HUES64 (cell line): ENCODE measurements at regions not wholly inside any gene's neighbourhood (a gene's known extent, or its start where the extent isn't known, plus 50 kb on each side); places are given as distances from the start of the nearest gene placed in this dataset.

Experiments
- H3K27ac ChIP-seq: 2 replicates; pipeline ENCODE4 v1.7.0; 2013; ENCODE audit warnings: low read depth, low read length, inconsistent platforms
- H3K27me3 ChIP-seq: 2 replicates; pipeline ENCODE4 v1.6.1; 2013; ENCODE audit warnings: mild to moderate bottlenecking, low read length; ENCODE audit not compliant: insufficient read depth
- H3K36me3 ChIP-seq: 2 replicates; pipeline ENCODE4 v1.6.1; 2013; ENCODE audit warnings: mild to moderate bottlenecking, low read length; ENCODE audit not compliant: insufficient read depth
- H3K4me1 ChIP-seq: 2 replicates; pipeline ENCODE4 v1.6.1; 2013; ENCODE audit warnings: mild to moderate bottlenecking, low read length, moderate library complexity; ENCODE audit not compliant: insufficient read depth
- H3K4me3 ChIP-seq: 2 replicates; pipeline ENCODE4 v1.5.1; 2013; ENCODE audit warnings: mild to moderate bottlenecking, low read length, moderate library complexity
- H3K9ac ChIP-seq: 2 replicates; pipeline ENCODE4 v1.6.1; 2013; ENCODE audit warnings: mild to moderate bottlenecking, low read depth, low read length
- H3K9me3 ChIP-seq: 2 replicates; pipeline ENCODE4 v1.6.1; 2013; ENCODE audit warnings: low read depth, low read length; ENCODE audit not compliant: insufficient read depth
- WGBS: fragments of 150-250, 120-280 bp; methylation state at CpG from one replicate; pipeline ENCODE4 v1.1.7; 2013; ENCODE audit warnings: missing lambda C conversion rate; 5-methylcytosine and 5-hydroxymethylcytosine counted together

GRCh38 chr3:29090912-29091597 is 189.8 kb upstream of the RBMS3 start:
- H3K9ac ChIP-seq, result no peak overlapping the region
- no peaks in the 10 kb centered on the region for H3K9me3 ChIP-seq
- H3K27me3 ChIP-seq, result no peaks in the 10 kb centered on the region
- H3K36me3 ChIP-seq, result no peaks in the 10 kb centered on the region
- H3K4me3 ChIP-seq, result no peak overlapping the region
- 93% methylated on average over 3 of the region's 4 CpGs for WGBS
- H3K27ac ChIP-seq, result no peak overlapping the region
- no peaks in the 10 kb centered on the region for H3K4me1 ChIP-seq

- no peaks in the 10 kb centered on the region for H3K9me3 ChIP-seq
- 90% methylated on average over 2 of the region's 2 CpGs for WGBS
- H3K27ac ChIP-seq, result no peak overlapping the region
- no peak overlapping the region for H3K4me3 ChIP-seq
- no peaks in the 10 kb centered on the region for H3K27me3 ChIP-seq
- H3K36me3 ChIP-seq, result no peaks in the 10 kb centered on the region
- H3K9ac ChIP-seq, result no peak overlapping the region
- no peaks in the 10 kb centered on the region for H3K4me1 ChIP-seq
Measured at GRCh38 chr3:29091599-29092189, 189.2 kb upstream of the RBMS3 start.

GRCh38 chr3:29092348-29092747 is 188.5 kb upstream of the RBMS3 start:
- Histone ChIP-seq H3K36me3 (no peaks in the 10 kb centered on the region), H3K9ac (no peak overlapping the region), H3K4me1 (no peaks in the 10 kb centered on the region), H3K27me3 (no peaks in the 10 kb centered on the region), H3K27ac (no peak overlapping the region), H3K4me3 (no peak overlapping the region), H3K9me3 (no peaks in the 10 kb centered on the region; the same call in 1 of the 2 replicates)
- 71% methylated on average over 3 of the region's 3 CpGs for WGBS

- Histone ChIP-seq H3K4me1 (no peaks in the 10 kb centered on the region), H3K9me3 (no peaks in the 10 kb centered on the region; the same call in 1 of the 2 replicates), H3K27ac (no peak overlapping the region), H3K9ac (no peak overlapping the region), H3K4me3 (no peak overlapping the region), H3K36me3 (no peaks in the 10 kb centered on the region), H3K27me3 (no peaks in the 10 kb centered on the region)
- WGBS, result 93% methylated on average over 3 of the region's 3 CpGs
Measured at GRCh38 chr3:29099296-29099695, 181.6 kb upstream of the RBMS3 start.

- no peaks in the 10 kb centered on the region; the same call in 1 of the 2 replicates for H3K9me3 ChIP-seq
- no peaks in the 10 kb centered on the region for H3K4me1 ChIP-seq
- no peak overlapping the region for H3K9ac ChIP-seq
- no peaks in the 10 kb centered on the region for H3K36me3 ChIP-seq
- 94% methylated on average over 1 of the region's 1 CpG for WGBS
- no peak overlapping the region for H3K27ac ChIP-seq
- no peak overlapping the region for H3K4me3 ChIP-seq
- H3K27me3 ChIP-seq, result no peaks in the 10 kb centered on the region
Measured at GRCh38 chr3:29099775-29100174, 181.1 kb upstream of the RBMS3 start.

GRCh38 chr3:29100292-29100691 is 180.6 kb upstream of the RBMS3 start:
- whole genome bisulfite sequencing, result 96% methylated on average over 3 of the region's 3 CpGs
- no peaks in the 10 kb centered on the region for H3K36me3 ChIP-seq
- no peak overlapping the region for H3K27ac ChIP-seq
- no peak overlapping the region for H3K4me3 ChIP-seq
- H3K9me3 ChIP-seq, result no peaks in the 10 kb centered on the region; the same call in 1 of the 2 replicates
- no peaks in the 10 kb centered on the region for H3K27me3 ChIP-seq
- no peaks in the 10 kb centered on the region for H3K4me1 ChIP-seq
- H3K9ac ChIP-seq, result no peak overlapping the region

- Histone ChIP-seq H3K27ac (no peak overlapping the region), H3K9ac (no peak overlapping the region), H3K36me3 (no peaks in the 10 kb centered on the region), H3K4me1 (no peaks in the 10 kb centered on the region), H3K9me3 (no peaks in the 10 kb centered on the region), H3K4me3 (no peak overlapping the region), H3K27me3 (no peaks in the 10 kb centered on the region)
- WGBS, result 97% methylated on average over 2 of the region's 2 CpGs
Measured at GRCh38 chr3:29128001-29128400, 152.9 kb upstream of the RBMS3 start.

- Histone ChIP-seq H3K4me1 (peaks cover 11% of the 10 kb centered on the region), H3K4me3 (no peak overlapping the region)
- 79% methylated on average over 1 of the region's 1 CpG for WGBS
Measured at GRCh38 chr3:29137601-29138000, 143.3 kb upstream of the RBMS3 start.

GRCh38 chr3:29138171-29138570 is 142.7 kb upstream of the RBMS3 start:
- Histone ChIP-seq H3K9me3 (no peaks in the 10 kb centered on the region), H3K4me3 (no peak overlapping the region), H3K27me3 (no peaks in the 10 kb centered on the region), H3K4me1 (peaks cover 11% of the 10 kb centered on the region), H3K27ac (no peak overlapping the region), H3K9ac (no peak overlapping the region), H3K36me3 (no peaks in the 10 kb centered on the region)
- WGBS, result 95% methylated on average over 1 of the region's 1 CpG

More at GRCh38 chr3:29137601-29138000, 143.3 kb upstream of the RBMS3 start:
- no peaks in the 10 kb centered on the region for H3K9me3 ChIP-seq
- H3K27me3 ChIP-seq, result no peaks in the 10 kb centered on the region
- no peaks in the 10 kb centered on the region for H3K36me3 ChIP-seq
- no peak overlapping the region for H3K27ac ChIP-seq
- no peak overlapping the region for H3K9ac ChIP-seq

GRCh38 chr3:29140666-29141065 is 140.2 kb upstream of the RBMS3 start:
- Histone ChIP-seq H3K4me3 (no peak overlapping the region), H3K27me3 (no peaks in the 10 kb centered on the region), H3K4me1 (peaks cover 11% of the 10 kb centered on the region), H3K36me3 (no peaks in the 10 kb centered on the region), H3K9ac (no peak overlapping the region), H3K9me3 (no peaks in the 10 kb centered on the region), H3K27ac (no peak overlapping the region)
- WGBS, result 100% methylated on average over 1 of the region's 1 CpG

- H3K36me3 ChIP-seq, result no peaks in the 10 kb centered on the region
- no peak overlapping the region; the same call in 1 of the 2 replicates for H3K27ac ChIP-seq
- 69% methylated on average over 3 of the region's 4 CpGs for WGBS
- H3K4me3 ChIP-seq, result no peak overlapping the region
- H3K9ac ChIP-seq, result no peak overlapping the region
- H3K9me3 ChIP-seq, result no peaks in the 10 kb centered on the region
- H3K4me1 ChIP-seq, result peaks cover 14% of the 10 kb centered on the region
- H3K27me3 ChIP-seq, result no peaks in the 10 kb centered on the region
Measured at GRCh38 chr3:29141197-29141917, 139.5 kb upstream of the RBMS3 start.
